LNCAP (cell line): ENCODE measurements at regions not wholly inside any gene's neighbourhood (a gene's known extent, or its start where the extent isn't known, plus 50 kb on each side); places are given as distances from the start of the nearest gene placed in this dataset.

Source experiments
- CTCF ChIP-seq: fragments of 450-650 bp; IDR thresholded peaks from 2 replicates; pipeline ENCODE4 v1.5.1; 2017; ENCODE audit warnings: mild to moderate bottlenecking

GRCh38 chr3:23017801-23018200, 185.3 kb upstream of the UBE2E2 start:
- TF ChIP-seq CTCF = no peak

GRCh38 chr3:23019596-23020300, 183.4 kb upstream of the UBE2E2 start:
- no peak for TF ChIP-seq CTCF

GRCh38 chr3:23028294-23028693, 174.8 kb upstream of the UBE2E2 start:
- TF ChIP-seq CTCF = no peak

GRCh38 chr3:23029001-23029400, 174.1 kb upstream of the UBE2E2 start:
- no peak for TF ChIP-seq CTCF

GRCh38 chr3:23035927-23036640, 167.0 kb upstream of the UBE2E2 start:
- TF ChIP-seq CTCF = no peak

- no peak for TF ChIP-seq CTCF
These were observed 166.4 kb upstream of the UBE2E2 start for GRCh38 chr3:23036728-23037127.

GRCh38 chr3:23038471-23038870, 164.7 kb upstream of the UBE2E2 start:
- no peak for TF ChIP-seq CTCF
